AG04449 (cell line): ENCODE measurements at regions not wholly inside any gene's neighbourhood (a gene's known extent, or its start where the extent isn't known, plus 50 kb on each side); places are given as distances from the start of the nearest gene placed in this dataset.

Experiments
- CTCF ChIA-PET: fragments of 350-600 bp; formaldehyde crosslinking; extraction: SDS; loops from one replicate; lab custom pipeline; 2021; ENCODE audit warnings: antibody characterized with exemption; lab: Yijun Ruan, JAX
- POLR2A ChIA-PET: fragments of 400-600, 350-600 bp; formaldehyde crosslinking; extraction: SDS; loops from one replicate; lab custom pipeline; 2020; ENCODE audit warnings: antibody characterized with exemption, inconsistent platforms; lab: Yijun Ruan, JAX
- DNase-seq: peaks from one replicate; pipeline ENCODE4 v3.0.0-alpha.2; 2010; ENCODE audit warnings: low read depth, low spot score
- H3K4me3 ChIP-seq: 2 replicates; pipeline ENCODE4 v1.5.1; 2011; ENCODE audit warnings: low read depth, mild to moderate bottlenecking, control low read depth, low read length
- TF ChIP-seq, protein P1 (sequence below): IDR thresholded peaks from one replicate; pipeline ENCODE4 v1.5.1; 2011; ENCODE audit warnings: mild to moderate bottlenecking, moderate library complexity, low read length, control low read depth, inconsistent platforms; ENCODE audit not compliant: insufficient read depth; ENCODE audit errors: missing control alignments

DNA sequence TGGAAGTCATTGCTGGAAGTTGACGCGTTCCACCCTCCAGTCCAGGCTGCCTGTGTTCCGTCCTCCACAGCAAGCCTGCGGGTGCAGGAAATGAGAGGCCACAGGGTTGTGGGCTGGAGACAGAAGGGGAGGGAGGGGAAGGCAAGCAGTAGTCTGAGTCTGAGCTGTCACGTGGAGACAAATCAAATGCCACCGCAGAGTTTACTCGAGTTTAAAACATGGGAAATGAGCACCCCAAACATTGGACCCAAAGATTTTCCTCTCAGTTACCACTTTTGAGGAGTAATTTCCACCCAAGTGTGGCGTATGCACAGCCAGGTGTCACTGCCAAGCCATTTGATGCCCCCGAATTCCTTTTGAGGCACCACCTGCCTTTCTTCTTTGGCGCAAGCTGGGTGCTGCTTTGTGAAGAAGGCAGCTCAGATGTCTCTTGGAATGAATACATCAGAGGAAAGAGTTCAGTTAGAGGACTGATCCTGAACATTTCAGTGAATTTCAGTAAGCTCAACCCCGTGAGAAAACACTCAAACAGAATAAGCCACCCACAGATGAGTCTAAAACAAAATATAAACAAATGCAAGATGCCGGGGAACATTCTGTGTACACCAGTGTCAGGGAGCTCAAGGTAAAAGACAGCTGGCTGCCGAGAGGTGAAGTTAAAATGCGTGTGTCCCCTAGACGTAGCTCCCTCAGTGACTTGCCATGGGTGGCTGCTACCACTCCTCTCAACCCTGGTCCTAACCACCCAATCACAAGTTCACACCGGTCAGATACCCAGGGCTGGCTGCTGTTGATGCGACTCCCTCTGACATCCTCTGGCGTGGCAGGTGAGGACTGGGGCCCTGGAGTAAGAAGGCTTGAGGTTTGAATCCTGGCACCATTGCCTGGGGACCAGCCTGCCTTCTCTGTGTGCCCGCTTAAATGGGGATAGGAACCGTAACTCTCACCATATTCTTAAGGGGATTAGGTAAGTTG is 203.8 kb downstream of the UACA start:
- CTCF ChIA-PET = interaction anchor here (0.6 to 1.2 kb wide), 4 partner anchors 9 to 26 kb away, joined by 3 to 4 read pairs (median 3); no protein-coding TSS in a partner anchor
- DNase-seq = no peak
- POLR2A ChIA-PET = no interaction called here
- no peak overlapping the region for H3K4me3 ChIP-seq
- TF ChIP-seq, protein P1, sequence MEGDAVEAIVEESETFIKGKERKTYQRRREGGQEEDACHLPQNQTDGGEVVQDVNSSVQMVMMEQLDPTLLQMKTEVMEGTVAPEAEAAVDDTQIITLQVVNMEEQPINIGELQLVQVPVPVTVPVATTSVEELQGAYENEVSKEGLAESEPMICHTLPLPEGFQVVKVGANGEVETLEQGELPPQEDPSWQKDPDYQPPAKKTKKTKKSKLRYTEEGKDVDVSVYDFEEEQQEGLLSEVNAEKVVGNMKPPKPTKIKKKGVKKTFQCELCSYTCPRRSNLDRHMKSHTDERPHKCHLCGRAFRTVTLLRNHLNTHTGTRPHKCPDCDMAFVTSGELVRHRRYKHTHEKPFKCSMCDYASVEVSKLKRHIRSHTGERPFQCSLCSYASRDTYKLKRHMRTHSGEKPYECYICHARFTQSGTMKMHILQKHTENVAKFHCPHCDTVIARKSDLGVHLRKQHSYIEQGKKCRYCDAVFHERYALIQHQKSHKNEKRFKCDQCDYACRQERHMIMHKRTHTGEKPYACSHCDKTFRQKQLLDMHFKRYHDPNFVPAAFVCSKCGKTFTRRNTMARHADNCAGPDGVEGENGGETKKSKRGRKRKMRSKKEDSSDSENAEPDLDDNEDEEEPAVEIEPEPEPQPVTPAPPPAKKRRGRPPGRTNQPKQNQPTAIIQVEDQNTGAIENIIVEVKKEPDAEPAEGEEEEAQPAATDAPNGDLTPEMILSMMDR = no peak

DNA sequence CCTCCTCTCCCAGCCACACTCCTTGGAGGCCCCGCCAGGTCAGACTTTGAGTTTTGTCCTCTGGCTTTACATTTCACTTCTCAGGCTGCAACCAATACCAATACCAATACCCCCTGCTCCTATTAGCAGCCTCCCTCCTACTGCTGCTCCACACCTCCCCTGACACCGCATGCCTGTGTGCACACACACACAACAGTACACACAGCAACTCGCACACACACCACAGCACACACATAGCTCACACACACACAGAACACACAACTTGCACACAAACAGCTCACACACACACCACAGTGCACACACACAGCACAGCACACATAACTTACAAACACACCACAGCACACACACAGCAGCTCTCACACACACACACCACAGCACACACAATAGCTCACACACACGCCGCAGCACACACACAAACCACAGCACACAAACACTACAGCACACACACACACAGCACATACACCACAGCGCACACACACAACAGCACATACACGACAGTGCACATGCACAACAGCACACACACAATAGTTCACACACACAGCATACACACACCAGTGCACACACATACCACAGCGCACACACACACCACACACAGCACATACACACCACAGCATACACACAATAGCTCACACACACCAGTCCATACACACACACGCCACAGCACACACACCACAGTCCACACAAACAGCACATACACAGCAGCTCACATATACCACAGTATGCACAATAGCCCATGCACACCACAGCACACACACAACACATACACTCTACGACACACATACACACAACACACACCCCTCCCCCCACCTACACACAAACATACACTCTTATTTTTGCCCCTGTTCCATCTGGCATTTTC is 204.7 kb downstream of the UACA start:
- no peak for DNase-seq
- TF ChIP-seq, protein P1 = no peak
- CTCF ChIA-PET = interaction anchor here (1.2 kb wide), 1 partner anchor 27 kb away, joined by 3 read pairs; no protein-coding TSS in a partner anchor
- no peak overlapping the region for H3K4me3 ChIP-seq
- POLR2A ChIA-PET = no interaction called here

DNA sequence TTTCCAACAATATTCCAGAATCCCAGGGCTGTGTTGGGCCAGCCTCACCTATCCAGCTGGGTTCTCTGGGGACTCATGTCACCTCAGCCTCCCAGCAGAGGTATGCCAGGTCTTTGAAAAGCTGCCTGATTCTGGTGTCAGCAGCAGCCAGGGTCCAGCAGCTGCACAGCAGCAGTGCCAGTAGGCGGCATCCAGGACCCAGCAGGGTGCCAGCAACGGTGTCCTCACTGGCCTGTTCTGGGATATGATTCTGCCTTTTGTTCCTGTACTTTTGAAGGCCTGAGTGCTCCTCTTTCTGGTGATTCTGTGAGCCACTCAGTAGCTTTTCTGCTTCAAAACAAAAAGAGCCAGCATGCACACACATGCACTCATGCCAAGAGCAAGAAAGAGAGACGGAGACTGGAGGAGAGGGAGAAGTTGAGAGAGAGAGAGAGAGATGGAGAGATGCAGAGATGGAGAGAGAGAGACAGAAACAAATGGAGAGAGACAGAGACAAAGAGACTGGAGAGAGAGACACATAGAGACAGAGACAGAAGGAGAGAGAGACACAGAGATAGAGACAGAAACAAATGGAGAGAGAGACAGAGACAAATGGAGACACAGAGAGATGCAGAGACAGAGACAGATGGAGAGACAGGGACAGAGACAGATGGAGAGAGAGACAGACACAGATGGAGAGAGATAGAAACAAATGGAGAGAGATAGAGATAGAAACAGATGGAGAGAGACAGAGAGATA is 205.7 kb downstream of the UACA start:
- H3K4me3 ChIP-seq = no peak overlapping the region
- ChIA-PET CTCF (no interaction called here), POLR2A (no interaction called here)
- TF ChIP-seq, protein P1 = no peak
- no peak for DNase-seq

DNA sequence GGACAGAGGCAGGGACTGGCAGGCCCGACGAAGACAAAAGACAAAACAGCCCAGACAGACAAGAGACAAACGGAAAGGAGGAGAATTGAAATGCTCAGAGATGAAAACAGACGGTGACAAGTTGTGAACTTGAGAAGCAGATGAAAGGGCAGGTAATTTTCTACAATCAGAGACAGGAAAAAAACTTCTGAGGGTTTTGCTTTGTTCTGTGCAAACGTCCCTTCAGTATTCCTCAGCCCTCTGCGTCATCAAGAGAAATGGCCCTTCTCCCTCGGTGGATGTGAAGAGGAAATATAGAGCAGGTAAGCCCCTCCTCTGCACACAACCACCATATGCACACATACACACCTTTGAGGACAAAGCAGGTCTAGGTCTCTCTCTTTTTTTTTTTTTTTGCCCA is 206.6 kb downstream of the UACA start:
- CTCF ChIA-PET = no interaction called here
- no peak for DNase-seq
- POLR2A ChIA-PET = no interaction called here
- no peak overlapping the region for H3K4me3 ChIP-seq
- TF ChIP-seq, protein P1 = no peak

DNA sequence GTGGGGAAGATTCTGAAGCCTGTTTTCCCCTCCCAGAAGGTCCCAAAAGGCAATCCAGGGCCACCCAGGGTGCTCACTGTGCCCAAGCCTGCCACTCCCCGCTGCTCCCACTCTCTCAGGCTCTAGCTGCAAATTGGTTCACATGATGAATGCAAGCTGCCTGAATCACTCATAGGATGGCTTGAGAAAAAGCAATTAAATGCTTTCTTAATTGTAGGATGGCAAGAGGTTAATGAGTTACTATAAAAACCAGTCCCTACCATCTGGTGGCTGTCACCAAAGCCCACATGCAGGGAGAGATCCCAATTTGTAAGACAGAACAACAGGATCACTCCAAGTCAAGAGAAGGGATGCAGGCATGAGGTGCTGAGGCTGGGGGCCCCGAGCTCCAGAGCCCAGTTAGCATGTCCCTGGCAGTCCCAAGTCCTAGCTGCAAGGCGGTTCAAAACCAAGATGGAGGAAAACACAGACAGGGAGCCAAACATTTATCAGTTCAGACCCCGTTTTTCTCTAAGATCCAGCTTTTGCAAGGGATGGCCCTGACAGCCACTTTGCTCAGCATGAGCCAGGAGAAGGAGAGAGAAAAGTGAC is 207.1 kb downstream of the UACA start:
- no peak for DNase-seq
- POLR2A ChIA-PET = no interaction called here
- H3K4me3 ChIP-seq = no peak overlapping the region
- CTCF ChIA-PET = no interaction called here
- TF ChIP-seq, protein P1 = no peak
